Endodermal cell (in vitro differentiated cells): ENCODE measurements at regions not wholly inside any gene's neighbourhood (a gene's known extent, or its start where the extent isn't known, plus 50 kb on each side); places are given as distances from the start of the nearest gene placed in this dataset.

ENCODE experiments used
- DNase-seq: peaks from one replicate; pipeline ENCODE4 v3.0.0-alpha.2; 2017
- H3K27ac ChIP-seq: 2 replicates; pipeline ENCODE4 v1.5.1; 2013; ENCODE audit warnings: mild to moderate bottlenecking, low read depth, low read length, moderate library complexity
- H3K27me3 ChIP-seq: 2 replicates; pipeline ENCODE4 v1.6.1; 2013; ENCODE audit warnings: mild to moderate bottlenecking, low read length, moderate library complexity; ENCODE audit not compliant: insufficient read depth, control insufficient read depth, poor library complexity, severe bottlenecking
- H3K36me3 ChIP-seq: 2 replicates; pipeline ENCODE4 v1.7.0; 2013; ENCODE audit warnings: mild to moderate bottlenecking, low read length, moderate library complexity; ENCODE audit not compliant: control insufficient read depth, insufficient read depth
- H3K4me1 ChIP-seq: one replicate; pipeline ENCODE4 v1.7.0; 2013; ENCODE audit warnings: low read length; ENCODE audit not compliant: control insufficient read depth, insufficient read depth
- H3K4me3 ChIP-seq: 2 replicates; pipeline ENCODE4 v1.5.1; 2013; ENCODE audit warnings: mild to moderate bottlenecking, low read length, moderate library complexity
- H3K9ac ChIP-seq: 2 replicates; pipeline ENCODE4 v1.6.1; 2013; ENCODE audit warnings: mild to moderate bottlenecking, low read length, moderate library complexity; ENCODE audit not compliant: poor library complexity, severe bottlenecking; ENCODE audit errors: extremely low read depth
- H3K9me3 ChIP-seq: 2 replicates; pipeline ENCODE4 v1.6.1; 2013; ENCODE audit warnings: mild to moderate bottlenecking, low read length, moderate library complexity; ENCODE audit not compliant: control insufficient read depth
- H3K27ac Mint-ChIP-seq: 2 replicates; pipeline ENCODE4 v1.8.0; 2020; ENCODE audit warnings: mixed read lengths
- H3K27me3 Mint-ChIP-seq: 2 replicates; pipeline ENCODE4 v1.8.0; 2021; ENCODE audit warnings: mild to moderate bottlenecking, mixed read lengths; ENCODE audit not compliant: insufficient read depth
- H3K36me3 Mint-ChIP-seq: 2 replicates; pipeline ENCODE4 v1.8.0; 2020; ENCODE audit warnings: low read depth, mixed read lengths
- H3K4me1 Mint-ChIP-seq: 2 replicates; pipeline ENCODE4 v1.8.0; 2020; ENCODE audit warnings: mixed read lengths
- H3K4me3 Mint-ChIP-seq: 2 replicates; pipeline ENCODE4 v1.8.0; 2020; ENCODE audit warnings: mild to moderate bottlenecking, moderate library complexity, mixed read lengths
- H3K9me3 Mint-ChIP-seq: 2 replicates; pipeline ENCODE4 v1.8.0; 2020; ENCODE audit warnings: mild to moderate bottlenecking, mixed read lengths
- CTCF ChIP-seq: fragments of 200-600 bp; sonication (generic); conservative IDR thresholded peaks from 2 replicates; pipeline ENCODE4 v1.5.0; 2021; ENCODE audit warnings: antibody characterized with exemption, mild to moderate bottlenecking
- WGBS, 2 experiments: methylation state at CpG; one replicate each; pipeline versions ENCODE4 v1.1.5 to v1.1.7; 2013; ENCODE audit warnings: missing lambda C conversion rate in 2 of 2, mixed read lengths in 1 of 2; ENCODE audit not compliant: insufficient coverage in 1 of 2, insufficient read length in 1 of 2; 5-methylcytosine and 5-hydroxymethylcytosine counted together

DNA sequence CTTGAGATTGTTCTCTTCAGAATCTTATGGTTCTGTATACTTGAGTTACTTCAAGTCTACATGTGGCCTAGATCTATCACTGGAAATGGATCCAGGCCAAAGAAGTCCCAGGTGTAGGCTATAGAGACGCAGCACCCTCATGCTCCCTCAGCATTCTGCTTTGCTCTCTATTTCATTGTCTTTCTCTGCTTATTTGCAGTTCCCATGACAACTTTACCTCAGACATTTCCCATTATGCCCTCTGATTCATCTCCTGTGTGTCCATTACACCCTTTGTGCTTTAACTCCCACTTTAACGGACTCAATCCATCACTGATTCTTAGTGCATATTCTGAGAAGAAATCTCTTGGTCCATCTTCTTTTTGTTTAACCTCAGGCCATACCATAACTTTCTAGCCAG lies 236.9 kb upstream of the NRIP1 start:
- Mint-ChIP-seq H3K4me1 (no peaks in the 10 kb centered on the region), H3K27me3 (no peaks in the 10 kb centered on the region), H3K36me3 (no peaks in the 10 kb centered on the region), H3K4me3 (no peak overlapping the region), H3K9me3 (peaks cover 16% of the 10 kb centered on the region), H3K27ac (no peak overlapping the region)
- no peak for DNase-seq
- Histone ChIP-seq H3K4me1 (no peaks in the 10 kb centered on the region), H3K27ac (no peak overlapping the region), H3K9ac (no peak overlapping the region), H3K27me3 (no peaks in the 10 kb centered on the region), H3K4me3 (no peak overlapping the region), H3K9me3 (peaks cover 10% of the 10 kb centered on the region), H3K36me3 (no peaks in the 10 kb centered on the region)
- WGBS, 2 experiments = 81 to 91% methylated on average over 2 of the region's 2 CpGs
- no peak for TF ChIP-seq CTCF

- H3K4me3 Mint-ChIP-seq = no peak overlapping the region
- H3K27ac ChIP-seq = no peak overlapping the region
- no peak overlapping the region for H3K27ac Mint-ChIP-seq
- H3K36me3 Mint-ChIP-seq = no peaks in the 10 kb centered on the region
- H3K9me3 ChIP-seq = peaks cover 3% of the 10 kb centered on the region
- TF ChIP-seq CTCF = no peak
- no peak overlapping the region for H3K9ac ChIP-seq
- H3K4me1 ChIP-seq = no peaks in the 10 kb centered on the region
- H3K27me3 ChIP-seq = no peaks in the 10 kb centered on the region
- H3K27me3 Mint-ChIP-seq = no peaks in the 10 kb centered on the region
- H3K4me1 Mint-ChIP-seq = no peaks in the 10 kb centered on the region
- H3K36me3 ChIP-seq = no peaks in the 10 kb centered on the region
- DNase-seq = no peak
- H3K4me3 ChIP-seq = no peak overlapping the region
- H3K9me3 Mint-ChIP-seq = peaks cover 9% of the 10 kb centered on the region
- WGBS, 2 experiments = 81% methylated on average over 2 of the region's 2 CpGs; no CpG with 5 or more reads in 1 of the 2 experiments
These were observed 241.5 kb upstream of the NRIP1 start for GRCh38 chr21:15306271-15306670.

GRCh38 chr21:15308333-15308732 lies 243.5 kb upstream of the NRIP1 start:
- no peak for TF ChIP-seq CTCF
- no peak overlapping the region for H3K9ac ChIP-seq
- Mint-ChIP-seq H3K4me1 (no peaks in the 10 kb centered on the region), H3K4me3 (no peak overlapping the region), H3K36me3 (no peaks in the 10 kb centered on the region), H3K27me3 (no peaks in the 10 kb centered on the region), H3K9me3 (no peaks in the 10 kb centered on the region), H3K27ac (no peak overlapping the region)
- 95 to 96% methylated on average over 3 of the region's 3 CpGs for WGBS, 2 experiments
- no peaks in the 10 kb centered on the region for H3K36me3 ChIP-seq
- H3K27ac ChIP-seq = no peak overlapping the region
- H3K4me1 ChIP-seq = no peaks in the 10 kb centered on the region
- no peak for DNase-seq
- no peak overlapping the region for H3K4me3 ChIP-seq
- no peaks in the 10 kb centered on the region for H3K9me3 ChIP-seq
- H3K27me3 ChIP-seq = no peaks in the 10 kb centered on the region
